ENCODE measurements at regions not wholly inside any gene's neighbourhood (a gene's known extent, or its start where the extent isn't known, plus 50 kb on each side); places are given as distances from the start of the nearest gene placed in this dataset.

DNA sequence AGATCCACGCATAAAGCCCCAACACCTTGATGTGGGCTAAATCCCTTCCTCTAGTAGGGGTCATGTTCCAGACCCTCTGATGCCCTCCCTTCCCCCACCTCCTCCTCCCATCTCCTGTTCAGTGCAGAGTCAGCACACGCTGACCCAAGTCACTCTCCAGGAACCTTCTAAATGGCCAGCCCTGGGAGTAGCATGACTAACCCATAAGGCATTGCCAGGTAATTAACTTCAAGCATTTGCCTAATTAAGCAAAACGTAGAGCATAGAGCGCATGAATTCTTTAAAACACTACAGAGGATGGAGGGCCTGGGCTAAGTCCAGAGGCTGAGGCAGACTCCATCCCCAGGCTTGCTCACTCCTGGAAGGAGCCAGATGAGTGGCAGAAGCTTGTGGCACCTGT lies 276.3 kb upstream of the MSX2 start:
- DNase-seq (ENCODE audit: insufficient read length, low spot score) (no peak), FAIRE-seq (no peak)
- TF ChIP-seq SPI1 (IDR thresholded peaks at IDR 0.05; ENCODE audit: low read depth, low read length), result no peak
- TF ChIP-seq POLR2AphosphoS5 (IDR thresholded peaks at IDR 0.05; ENCODE audit: low read depth, low read length), result no peak
- no peak for TF ChIP-seq POLR2A (IDR thresholded peaks at IDR 0.05; ENCODE audit: low read depth, low read length)
- no peak for TF ChIP-seq TAF1 (IDR thresholded peaks at IDR 0.05; ENCODE audit: low read depth, low read length)
- TF ChIP-seq PAX5 (IDR thresholded peaks at IDR 0.05; ENCODE audit: insufficient read depth, low read length, severe bottlenecking), result no peak
- TF ChIP-seq POU2F2 (IDR thresholded peaks at IDR 0.05; ENCODE audit: low read depth, low read length), result no peak

- no peak for FAIRE-seq
- no peak for DNase-seq (ENCODE audit: insufficient read length, low spot score)
- TF ChIP-seq SPI1 (IDR thresholded peaks at IDR 0.05; ENCODE audit: low read depth, low read length) (no peak), POLR2A (IDR thresholded peaks at IDR 0.05; ENCODE audit: low read depth, low read length) (no peak), POU2F2 (IDR thresholded peaks at IDR 0.05; ENCODE audit: low read depth, low read length) (no peak)
Observed at GRCh38 chr5:174448662-174449061, 275.7 kb upstream of the MSX2 start.

- TF ChIP-seq TAF1 (IDR thresholded peaks at IDR 0.05; ENCODE audit: low read depth, low read length) (no peak), SPI1 (IDR thresholded peaks at IDR 0.05; ENCODE audit: low read depth, low read length) (no peak)
- DNase-seq (ENCODE audit: insufficient read length, low spot score), result no peak
- FAIRE-seq, result no peak
Observed at GRCh38 chr5:174453690-174454089, 270.7 kb upstream of the MSX2 start.

GRCh38 chr5:174454464-174454863 lies 269.9 kb upstream of the MSX2 start:
- no peak for FAIRE-seq
- no peak for DNase-seq (ENCODE audit: insufficient read length, low spot score)
- no peak for TF ChIP-seq POLR2AphosphoS5 (IDR thresholded peaks at IDR 0.05; ENCODE audit: low read depth, low read length)
- TF ChIP-seq POLR2A (IDR thresholded peaks at IDR 0.05; ENCODE audit: low read depth, low read length), result no peak
- no peak for TF ChIP-seq PAX5 (IDR thresholded peaks at IDR 0.05; ENCODE audit: insufficient read depth, low read length, severe bottlenecking)
- TF ChIP-seq SPI1 (IDR thresholded peaks at IDR 0.05; ENCODE audit: low read depth, low read length), result no peak
- no peak for TF ChIP-seq POU2F2 (IDR thresholded peaks at IDR 0.05; ENCODE audit: low read depth, low read length)
- no peak for TF ChIP-seq TAF1 (IDR thresholded peaks at IDR 0.05; ENCODE audit: low read depth, low read length)

DNA sequence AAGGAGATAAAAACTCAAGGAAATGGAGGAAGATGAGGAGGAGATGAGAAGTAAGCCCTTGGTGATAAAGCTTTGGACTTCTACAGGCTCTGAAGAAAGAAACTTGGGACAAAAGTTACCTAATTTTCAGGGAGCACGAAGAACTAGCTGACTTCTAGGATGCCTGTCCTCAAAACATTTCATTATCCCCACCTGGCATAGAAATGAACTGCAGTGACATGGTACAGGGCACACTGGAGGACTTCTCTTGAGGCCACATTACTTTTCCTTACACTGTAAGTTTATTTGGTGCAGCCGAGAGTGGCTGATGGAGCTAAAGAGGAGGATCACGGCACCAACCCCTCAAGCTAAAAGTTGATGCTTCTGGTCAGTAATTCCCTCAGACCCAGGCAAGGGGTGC lies 269.5 kb upstream of the MSX2 start:
- TF ChIP-seq POLR2A (IDR thresholded peaks at IDR 0.05; ENCODE audit: low read depth, low read length), result no peak
- no peak for TF ChIP-seq SPI1 (IDR thresholded peaks at IDR 0.05; ENCODE audit: low read depth, low read length)
- DNase-seq (ENCODE audit: insufficient read length, low spot score) (no peak), FAIRE-seq (no peak)

- no peak for DNase-seq (ENCODE audit: insufficient read length, low spot score)
Observed at GRCh38 chr5:174455301-174455700, 269.1 kb upstream of the MSX2 start.

GRCh38 chr5:174457141-174457678 lies 267.2 kb upstream of the MSX2 start:
- DNase-seq (ENCODE audit: insufficient read length, low spot score), result no peak
- no peak for FAIRE-seq
- no peak for TF ChIP-seq TAF1 (IDR thresholded peaks at IDR 0.05; ENCODE audit: low read depth, low read length)
- no peak for TF ChIP-seq PAX5 (IDR thresholded peaks at IDR 0.05; ENCODE audit: insufficient read depth, low read length, severe bottlenecking)
- no peak for TF ChIP-seq POLR2AphosphoS5 (IDR thresholded peaks at IDR 0.05; ENCODE audit: low read depth, low read length)
- no peak for TF ChIP-seq SPI1 (IDR thresholded peaks at IDR 0.05; ENCODE audit: low read depth, low read length)
- no peak for TF ChIP-seq POU2F2 (IDR thresholded peaks at IDR 0.05; ENCODE audit: low read depth, low read length)
- TF ChIP-seq POLR2A (IDR thresholded peaks at IDR 0.05; ENCODE audit: low read depth, low read length), result no peak

More at GRCh38 chr5:174455301-174455700, 269.1 kb upstream of the MSX2 start:
- FAIRE-seq, result no peak
- no peak for TF ChIP-seq PAX5 (IDR thresholded peaks at IDR 0.05; ENCODE audit: insufficient read depth, low read length, severe bottlenecking)
- TF ChIP-seq TAF1 (IDR thresholded peaks at IDR 0.05; ENCODE audit: low read depth, low read length), result no peak
- TF ChIP-seq POLR2AphosphoS5 (IDR thresholded peaks at IDR 0.05; ENCODE audit: low read depth, low read length), result no peak
- no peak for TF ChIP-seq POLR2A (IDR thresholded peaks at IDR 0.05; ENCODE audit: low read depth, low read length)
- TF ChIP-seq POU2F2 (IDR thresholded peaks at IDR 0.05; ENCODE audit: low read depth, low read length), result no peak
- no peak for TF ChIP-seq SPI1 (IDR thresholded peaks at IDR 0.05; ENCODE audit: low read depth, low read length)

- no peak for DNase-seq (ENCODE audit: insufficient read length, low spot score)
- FAIRE-seq, result no peak
- TF ChIP-seq SPI1 (IDR thresholded peaks at IDR 0.05; ENCODE audit: low read depth, low read length) (no peak), POU2F2 (IDR thresholded peaks at IDR 0.05; ENCODE audit: low read depth, low read length) (no peak), PAX5 (IDR thresholded peaks at IDR 0.05; ENCODE audit: insufficient read depth, low read length, severe bottlenecking) (no peak), POLR2AphosphoS5 (IDR thresholded peaks at IDR 0.05; ENCODE audit: low read depth, low read length) (no peak), TAF1 (IDR thresholded peaks at IDR 0.05; ENCODE audit: low read depth, low read length) (no peak), POLR2A (IDR thresholded peaks at IDR 0.05; ENCODE audit: low read depth, low read length) (no peak)
Observed at GRCh38 chr5:174459071-174459702, 265.2 kb upstream of the MSX2 start.

DNA sequence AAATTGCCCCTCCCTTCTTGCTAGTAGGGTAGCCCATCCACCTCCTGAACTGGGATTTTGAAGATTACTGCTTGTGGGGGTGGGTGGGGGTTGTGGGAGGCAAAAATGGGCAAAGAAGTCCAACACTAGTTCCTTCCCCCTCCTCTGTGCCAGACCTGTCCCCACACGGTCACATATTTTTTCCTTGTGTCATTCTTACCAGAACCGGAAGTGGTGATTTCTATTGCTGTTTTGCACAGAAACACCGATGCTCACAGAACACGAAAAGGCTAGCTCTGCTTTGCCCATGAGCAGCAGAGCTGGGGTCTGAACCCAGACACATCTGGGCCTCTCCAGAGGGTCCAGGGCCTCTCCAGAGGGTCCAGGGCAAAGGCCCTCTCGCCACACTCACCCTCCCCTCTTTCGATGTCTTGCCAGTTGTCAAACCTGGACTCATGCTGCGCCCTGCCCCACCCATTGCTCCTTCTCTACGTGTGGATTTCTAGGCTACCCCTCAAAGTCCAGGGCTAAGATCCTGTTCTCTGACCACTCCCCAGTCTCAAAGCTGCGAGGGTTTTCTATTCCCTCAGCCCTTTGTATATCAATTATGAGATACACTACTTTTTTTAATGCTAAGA lies 264.4 kb upstream of the MSX2 start:
- no peak for DNase-seq (ENCODE audit: insufficient read length, low spot score)
- no peak for FAIRE-seq
- TF ChIP-seq SPI1 (IDR thresholded peaks at IDR 0.05; ENCODE audit: low read depth, low read length), result no peak
- no peak for TF ChIP-seq POU2F2 (IDR thresholded peaks at IDR 0.05; ENCODE audit: low read depth, low read length)
- no peak for TF ChIP-seq PAX5 (IDR thresholded peaks at IDR 0.05; ENCODE audit: insufficient read depth, low read length, severe bottlenecking)
- TF ChIP-seq POLR2A (IDR thresholded peaks at IDR 0.05; ENCODE audit: low read depth, low read length), result no peak

DNA sequence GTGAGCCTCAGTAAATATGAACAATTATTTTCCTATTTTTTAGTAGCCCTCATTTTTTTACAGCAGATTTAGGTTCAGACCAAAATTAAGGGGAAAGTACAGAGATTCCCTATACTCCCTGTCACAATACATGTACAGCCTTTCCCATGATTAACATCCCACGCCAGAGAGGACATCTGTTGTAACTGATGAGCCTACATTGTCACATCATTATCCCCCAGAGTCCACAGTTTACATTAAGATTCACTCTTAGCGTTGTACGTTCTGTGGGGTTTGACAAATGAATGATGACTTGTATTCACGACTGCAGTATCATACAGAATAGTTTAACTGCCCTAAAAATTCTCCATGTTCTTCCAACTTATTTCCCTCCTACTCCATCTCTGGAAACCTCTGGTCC lies 262.3 kb upstream of the MSX2 start:
- FAIRE-seq (no peak), DNase-seq (ENCODE audit: insufficient read length, low spot score) (no peak)
- TF ChIP-seq TAF1 (IDR thresholded peaks at IDR 0.05; ENCODE audit: low read depth, low read length) (no peak), POLR2AphosphoS5 (IDR thresholded peaks at IDR 0.05; ENCODE audit: low read depth, low read length) (no peak), POLR2A (IDR thresholded peaks at IDR 0.05; ENCODE audit: low read depth, low read length) (no peak), SPI1 (IDR thresholded peaks at IDR 0.05; ENCODE audit: low read depth, low read length) (no peak), POU2F2 (IDR thresholded peaks at IDR 0.05; ENCODE audit: low read depth, low read length) (no peak)

Data from GM12891 (cell line).